Upper lobe of left lung (tissue), 4 donors: ENCODE measurements at regions not wholly inside any gene's neighbourhood (a gene's known extent, or its start where the extent isn't known, plus 50 kb on each side); places are given as distances from the start of the nearest gene placed in this dataset.

ENCODE experiments used
- EP300 ChIP-seq, 4 donors: sonication (generic); formaldehyde crosslinking; IDR thresholded peaks; one replicate each; pipeline ENCODE4 v1.5.1; 2017; ENCODE audit warnings: antibody characterized with exemption in 4 of 4, control low read depth in 2 of 4
- POLR2A ChIP-seq, 4 donors: fragments of 450-650 bp; IDR thresholded peaks; one replicate each; pipeline ENCODE4 v1.5.1; 2016 to 2017; ENCODE audit warnings: antibody characterized with exemption in 4 of 4, mild to moderate bottlenecking in 2 of 4
- POLR2AphosphoS5 ChIP-seq, 2 donors: sonication (generic); formaldehyde crosslinking; IDR thresholded peaks; one replicate each; pipeline ENCODE4 v1.5.1; 2017; ENCODE audit warnings: antibody characterized with exemption in 2 of 2
- TF ChIP-seq, protein P1 (sequence below), 6 experiments: fragments of 450-650 bp in 4 of 6; fragments of 200-600 bp in 2 of 6; sonication (generic) in 2 of 6; IDR thresholded peaks; one replicate each; pipeline ENCODE4 v1.5.1; 2016 to 2019; ENCODE audit warnings: antibody characterized with exemption in 6 of 6

DNA sequence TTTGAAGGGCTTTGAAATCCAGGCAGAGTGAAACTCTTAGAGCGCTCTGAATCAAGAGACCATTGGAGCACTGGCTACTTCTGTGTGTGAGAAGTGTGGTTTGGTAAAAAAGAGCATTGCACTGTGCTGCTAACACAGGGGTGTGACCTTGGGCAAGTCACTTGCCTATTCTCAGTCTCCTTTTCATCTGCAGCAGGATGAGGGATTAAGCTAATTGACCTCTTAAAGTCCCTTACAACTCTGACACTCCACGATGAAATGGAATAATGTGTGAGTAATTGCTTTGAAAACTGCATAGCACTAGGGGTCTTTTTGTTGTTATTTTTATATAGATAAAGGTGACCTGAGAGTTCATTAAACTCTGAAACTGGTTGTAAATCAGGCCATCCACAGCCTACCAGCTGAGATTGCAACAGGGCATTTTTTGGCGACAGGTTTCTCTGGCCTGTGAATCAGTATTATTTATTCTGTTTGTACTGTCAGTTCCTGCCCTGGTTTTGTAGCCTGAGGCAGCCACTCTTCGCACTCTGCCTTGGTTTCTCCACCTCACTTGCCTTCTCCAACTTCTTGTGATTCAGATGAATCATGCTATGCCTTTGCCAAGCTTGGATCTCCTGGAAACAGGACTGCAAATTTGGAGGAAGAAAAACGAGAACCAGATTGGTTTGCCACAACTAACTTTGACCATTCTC is 159.9 kb upstream of the PARP11 start:
- TF ChIP-seq, protein P1, sequence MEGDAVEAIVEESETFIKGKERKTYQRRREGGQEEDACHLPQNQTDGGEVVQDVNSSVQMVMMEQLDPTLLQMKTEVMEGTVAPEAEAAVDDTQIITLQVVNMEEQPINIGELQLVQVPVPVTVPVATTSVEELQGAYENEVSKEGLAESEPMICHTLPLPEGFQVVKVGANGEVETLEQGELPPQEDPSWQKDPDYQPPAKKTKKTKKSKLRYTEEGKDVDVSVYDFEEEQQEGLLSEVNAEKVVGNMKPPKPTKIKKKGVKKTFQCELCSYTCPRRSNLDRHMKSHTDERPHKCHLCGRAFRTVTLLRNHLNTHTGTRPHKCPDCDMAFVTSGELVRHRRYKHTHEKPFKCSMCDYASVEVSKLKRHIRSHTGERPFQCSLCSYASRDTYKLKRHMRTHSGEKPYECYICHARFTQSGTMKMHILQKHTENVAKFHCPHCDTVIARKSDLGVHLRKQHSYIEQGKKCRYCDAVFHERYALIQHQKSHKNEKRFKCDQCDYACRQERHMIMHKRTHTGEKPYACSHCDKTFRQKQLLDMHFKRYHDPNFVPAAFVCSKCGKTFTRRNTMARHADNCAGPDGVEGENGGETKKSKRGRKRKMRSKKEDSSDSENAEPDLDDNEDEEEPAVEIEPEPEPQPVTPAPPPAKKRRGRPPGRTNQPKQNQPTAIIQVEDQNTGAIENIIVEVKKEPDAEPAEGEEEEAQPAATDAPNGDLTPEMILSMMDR (IDR thresholded peaks at IDR 0.05) = no peak
- TF ChIP-seq POLR2AphosphoS5 (IDR thresholded peaks at IDR 0.05) = no peak
- TF ChIP-seq EP300 (IDR thresholded peaks at IDR 0.05) = no peak
- no peak for TF ChIP-seq POLR2A (IDR thresholded peaks at IDR 0.05)
